Neural crest cell (in vitro differentiated cells): ENCODE measurements at regions not wholly inside any gene's neighbourhood (a gene's known extent, or its start where the extent isn't known, plus 50 kb on each side); places are given as distances from the start of the nearest gene placed in this dataset.

ENCODE experiments used
- DNase-seq: peaks from one replicate; pipeline ENCODE4 v3.0.0; 2021; ENCODE audit warnings: low read depth, mixed read lengths, low spot score
- H3K27ac Mint-ChIP-seq: one replicate; pipeline ENCODE4 v1.8.0; 2021; ENCODE audit warnings: mild to moderate bottlenecking, mixed read lengths; ENCODE audit not compliant: unreplicated experiment
- H3K27me3 Mint-ChIP-seq: 2 replicates; pipeline ENCODE4 v1.8.0; 2021; ENCODE audit warnings: low read depth, mild to moderate bottlenecking, mixed read lengths
- H3K36me3 Mint-ChIP-seq: 2 replicates; pipeline ENCODE4 v1.8.0; 2021; ENCODE audit warnings: low read depth, mild to moderate bottlenecking, mixed read lengths
- H3K4me1 Mint-ChIP-seq: 2 replicates; pipeline ENCODE4 v1.8.0; 2021; ENCODE audit warnings: mixed read lengths
- H3K4me3 Mint-ChIP-seq: one replicate; pipeline ENCODE4 v1.8.0; 2021; ENCODE audit warnings: mild to moderate bottlenecking, mixed read lengths
- H3K9me3 Mint-ChIP-seq: 2 replicates; pipeline ENCODE4 v1.8.0; 2021; ENCODE audit warnings: mixed read lengths
- CTCF ChIP-seq: fragments of 200-600 bp; sonication (generic); conservative IDR thresholded peaks from 2 replicates; pipeline ENCODE4 v1.5.0; 2021; ENCODE audit warnings: antibody characterized with exemption, mild to moderate bottlenecking

DNA sequence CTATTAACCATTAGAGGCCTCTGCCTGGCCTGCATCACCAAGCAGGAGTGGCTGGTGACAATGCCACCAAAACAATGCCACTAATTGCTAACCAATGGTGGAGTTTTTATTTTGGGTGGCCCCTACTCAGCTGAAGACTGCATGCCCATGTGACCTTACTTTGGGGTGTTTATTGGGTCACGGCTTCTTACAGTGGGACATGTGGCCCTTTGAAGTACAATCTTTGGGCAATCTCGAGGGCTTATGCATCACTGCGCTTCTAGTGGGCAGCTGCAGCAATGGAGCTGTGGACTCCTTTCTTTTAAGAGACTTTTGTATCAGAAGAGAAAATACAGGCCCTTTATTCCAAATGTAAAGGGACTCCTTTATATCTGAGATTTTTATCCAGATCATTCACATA, 85.7 kb downstream of the IGLL5 start:
- peaks cover 6% of the 10 kb centered on the region for H3K9me3 Mint-ChIP-seq
- H3K27me3 Mint-ChIP-seq, result peaks cover 92% of the 10 kb centered on the region
- TF ChIP-seq CTCF, result no peak

GRCh38 chr22:22974156-22974555, 86.5 kb downstream of the IGLL5 start:
- Mint-ChIP-seq H3K36me3 (no peaks in the 10 kb centered on the region), H3K4me1 (no peaks in the 10 kb centered on the region), H3K27ac (no peak overlapping the region), H3K9me3 (peaks cover 9% of the 10 kb centered on the region), H3K27me3 (peaks cover 89% of the 10 kb centered on the region), H3K4me3 (no peak overlapping the region)
- no peak for DNase-seq
- TF ChIP-seq CTCF, result no peak

More for the DNA sequence above, 85.7 kb downstream of the IGLL5 start:
- no peak overlapping the region for H3K27ac Mint-ChIP-seq
- H3K4me3 Mint-ChIP-seq, result no peak overlapping the region
- no peak for DNase-seq
- no peaks in the 10 kb centered on the region for H3K4me1 Mint-ChIP-seq
- no peaks in the 10 kb centered on the region for H3K36me3 Mint-ChIP-seq

DNA sequence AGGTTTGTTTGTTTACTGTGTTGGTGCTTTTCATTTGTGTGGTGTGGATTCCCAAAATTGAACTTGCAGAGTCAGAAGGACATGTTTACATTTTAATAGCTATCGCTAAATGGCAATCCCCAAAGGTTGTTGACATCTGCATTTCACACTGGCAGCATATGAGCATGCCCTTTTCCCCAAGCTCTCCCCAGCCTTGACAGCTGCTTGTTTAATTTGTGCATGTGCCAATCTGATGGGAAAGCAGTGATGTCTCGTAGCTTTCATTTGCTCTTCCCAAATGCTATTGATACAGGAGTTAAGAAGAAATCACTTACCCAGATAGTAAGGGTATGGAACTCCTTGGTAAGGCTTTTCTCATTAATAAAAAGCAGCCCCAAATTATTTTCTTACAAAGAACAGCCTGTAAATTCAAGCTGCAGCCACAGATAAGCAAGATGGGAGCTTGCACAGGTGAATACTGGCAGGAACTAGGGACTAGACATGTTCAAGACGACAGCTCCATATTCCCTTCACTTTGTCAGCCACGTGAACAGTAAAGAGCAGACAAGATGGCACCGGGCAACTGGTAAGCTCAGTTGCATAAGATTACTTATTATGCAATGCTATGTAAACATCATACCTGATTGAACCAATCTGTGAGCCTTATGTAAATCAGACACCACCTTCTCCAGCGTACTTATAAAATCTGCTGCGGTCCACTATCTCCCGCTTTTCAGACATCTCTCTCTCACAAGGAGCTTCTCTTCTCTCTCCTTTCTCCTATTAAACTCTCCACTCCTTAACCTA, 87.4 kb downstream of the IGLL5 start:
- Mint-ChIP-seq H3K36me3 (no peaks in the 10 kb centered on the region), H3K4me1 (no peaks in the 10 kb centered on the region), H3K27ac (no peak overlapping the region), H3K27me3 (peaks cover 85% of the 10 kb centered on the region), H3K4me3 (no peak overlapping the region), H3K9me3 (peaks cover 9% of the 10 kb centered on the region)
- DNase-seq, result no peak
- TF ChIP-seq CTCF, result no peak

DNA sequence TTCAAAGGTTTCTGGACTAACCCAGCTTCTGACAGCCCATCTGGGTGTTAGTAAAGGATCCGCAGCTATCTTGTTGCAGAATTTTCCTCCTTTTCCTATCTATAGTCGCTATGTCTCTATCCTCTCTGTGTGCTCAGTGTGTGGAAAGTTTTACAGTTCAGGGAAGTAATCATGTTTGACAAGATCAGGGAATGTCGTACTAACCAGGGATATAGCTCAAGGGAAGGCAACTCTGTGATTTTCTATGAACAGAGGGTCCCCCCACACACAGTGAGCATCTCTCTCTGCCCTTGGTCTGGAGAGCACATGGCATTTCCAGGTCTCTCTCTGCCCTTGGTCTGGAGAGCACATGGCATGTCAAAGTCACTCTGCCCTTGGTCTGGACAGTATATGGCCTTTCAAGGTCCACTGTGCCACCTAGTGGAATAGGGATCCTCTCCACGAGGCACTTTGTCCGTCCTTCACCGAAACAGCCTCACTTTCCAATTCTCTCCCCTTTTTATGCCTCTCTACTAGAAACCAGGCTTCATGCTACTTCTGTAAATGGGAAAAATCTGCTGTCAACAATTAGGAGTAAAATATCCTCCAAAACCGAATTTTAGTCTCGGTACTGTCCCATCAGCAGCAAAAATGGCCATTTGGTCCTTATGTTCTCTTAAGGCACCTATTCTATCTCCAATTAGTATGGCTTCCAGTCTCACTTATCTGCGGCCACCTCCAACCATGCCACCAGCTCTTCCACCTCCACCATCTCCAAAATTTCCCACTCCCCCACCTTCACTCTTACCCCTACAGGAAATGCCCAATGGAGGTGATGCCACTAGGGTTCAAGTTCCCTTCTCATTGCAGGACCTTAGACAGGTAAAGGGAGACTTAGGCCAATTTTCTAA, 88.7 kb downstream of the IGLL5 start:
- Mint-ChIP-seq H3K4me3 (no peak overlapping the region), H3K27ac (no peak overlapping the region), H3K9me3 (peaks cover 12% of the 10 kb centered on the region), H3K4me1 (no peaks in the 10 kb centered on the region), H3K27me3 (peaks cover 81% of the 10 kb centered on the region), H3K36me3 (no peaks in the 10 kb centered on the region)
- DNase-seq, result no peak
- TF ChIP-seq CTCF, result no peak

DNA sequence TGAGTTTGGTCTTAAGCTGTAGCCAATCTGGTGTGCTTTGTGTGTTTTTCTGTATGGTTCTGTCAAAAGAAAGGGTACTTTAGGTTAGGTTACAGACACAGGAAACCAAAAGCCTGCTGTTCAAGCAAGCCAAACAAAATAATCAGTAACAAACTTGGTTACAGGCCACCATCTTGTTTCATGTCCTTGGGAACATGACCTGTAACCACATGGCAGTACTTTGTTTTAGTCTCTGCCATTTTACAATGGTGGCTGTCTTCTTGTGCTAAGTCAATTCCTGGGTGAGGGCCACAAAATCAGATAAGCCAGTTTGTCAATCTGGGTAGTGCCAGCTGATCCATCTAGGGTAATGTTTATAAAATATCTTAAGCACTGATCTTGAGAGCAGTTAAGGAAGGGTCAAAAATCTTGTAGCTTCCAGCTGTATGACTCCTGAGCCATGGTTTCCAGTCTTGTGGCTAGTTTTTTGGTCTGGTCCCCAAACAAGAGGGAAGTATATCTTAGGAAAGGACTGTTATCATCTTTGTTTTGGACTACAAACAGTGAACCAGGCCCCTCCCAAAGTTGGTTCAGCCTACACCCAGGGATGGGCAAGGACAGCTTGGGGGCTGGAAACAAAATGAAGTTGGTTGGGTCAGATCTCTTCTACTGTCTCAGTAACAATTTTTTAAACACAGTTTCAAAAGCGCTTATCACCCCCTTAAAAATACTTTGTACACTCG, 90.0 kb downstream of the IGLL5 start:
- Mint-ChIP-seq H3K36me3 (peaks cover 5% of the 10 kb centered on the region), H3K9me3 (peaks cover 17% of the 10 kb centered on the region), H3K4me3 (no peak overlapping the region), H3K27me3 (peaks cover 70% of the 10 kb centered on the region), H3K27ac (no peak overlapping the region), H3K4me1 (no peaks in the 10 kb centered on the region)
- no peak for TF ChIP-seq CTCF
- DNase-seq, result no peak
